Immature natural killer cell (primary cell): ENCODE measurements at regions not wholly inside any gene's neighbourhood (a gene's known extent, or its start where the extent isn't known, plus 50 kb on each side); places are given as distances from the start of the nearest gene placed in this dataset.

ENCODE experiments used
- DNase-seq, 3 donors: peaks; one replicate each; pipeline ENCODE4 v3.0.0; 2022; ENCODE audit warnings: mixed read lengths in 1 of 3
- H3K27ac Mint-ChIP-seq, 6 donors: one replicate each; pipeline ENCODE4 v1.8.0; 2020; ENCODE audit warnings: mixed read lengths in 6 of 6, mild to moderate bottlenecking in 5 of 6, inconsistent platforms in 4 of 6, moderate library complexity in 3 of 6
- H3K27me3 Mint-ChIP-seq, 3 donors: one replicate each; pipeline ENCODE4 v1.8.0; 2020 to 2021; ENCODE audit warnings: low read depth in 3 of 3, mild to moderate bottlenecking in 3 of 3, mixed read lengths in 3 of 3, moderate library complexity in 3 of 3, inconsistent platforms in 1 of 3
- H3K36me3 Mint-ChIP-seq, 3 donors: one replicate each; pipeline ENCODE4 v1.8.0; 2020; ENCODE audit warnings: mixed read lengths in 3 of 3, inconsistent platforms in 2 of 3, mild to moderate bottlenecking in 2 of 3
- H3K4me1 Mint-ChIP-seq, 2 donors: one replicate each; pipeline ENCODE4 v1.8.0; 2020; ENCODE audit warnings: inconsistent platforms in 2 of 2, mild to moderate bottlenecking in 2 of 2, mixed read lengths in 2 of 2, moderate library complexity in 1 of 2
- H3K4me3 Mint-ChIP-seq, 5 donors: one replicate each; pipeline ENCODE4 v1.8.0; 2020; ENCODE audit warnings: mild to moderate bottlenecking in 5 of 5, mixed read lengths in 5 of 5, inconsistent platforms in 3 of 5, moderate library complexity in 3 of 5
- H3K9me3 Mint-ChIP-seq, 6 donors: one replicate each; pipeline ENCODE4 v1.8.0; 2020; ENCODE audit warnings: mild to moderate bottlenecking in 6 of 6, mixed read lengths in 6 of 6, inconsistent platforms in 4 of 6, moderate library complexity in 3 of 6

DNA sequence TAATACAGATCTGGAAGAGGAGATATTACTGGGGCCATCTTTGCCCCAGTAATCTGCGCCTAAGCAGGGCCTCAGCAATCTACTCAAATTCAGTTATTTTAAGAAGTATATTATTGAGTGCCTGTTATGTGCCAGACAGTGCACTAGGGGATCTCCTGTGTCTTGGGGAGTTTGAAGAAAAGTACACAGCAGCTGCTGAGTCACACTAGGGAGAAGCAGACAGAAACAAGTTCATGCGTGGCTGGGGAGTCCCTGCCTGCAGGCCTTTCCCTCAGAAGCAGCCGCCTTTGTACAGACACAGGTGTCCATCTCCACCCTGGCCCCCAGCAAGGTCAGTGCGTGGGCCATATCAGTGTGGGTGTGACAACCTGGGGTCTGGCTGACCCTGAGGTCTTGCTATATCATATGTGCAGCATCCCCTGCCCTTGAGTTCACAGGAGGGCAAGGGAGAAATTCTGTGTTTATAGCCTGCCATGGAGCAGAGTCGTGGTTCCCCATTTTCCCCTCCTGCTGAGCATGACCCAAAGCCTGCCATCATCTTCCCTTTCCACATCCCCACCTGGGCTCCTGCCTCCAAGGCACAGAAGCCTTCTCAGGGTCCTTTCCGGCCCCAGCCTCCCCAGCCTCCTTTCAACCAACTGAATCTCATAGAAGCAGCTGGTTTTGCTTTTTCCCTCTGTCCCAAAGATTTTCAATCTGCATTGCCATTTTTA, 229.9 kb upstream of the SDK2 start:
- Mint-ChIP-seq H3K9me3 (peaks cover 0 to 1% (median 0%) of the 10 kb centered on the region in 6 donors), H3K27me3 (peaks cover 1 to 4% (median 2%) of the 10 kb centered on the region in 3 donors), H3K27ac (no peak overlapping the region), H3K36me3 (no peaks in the 10 kb centered on the region), H3K4me3 (no peak overlapping the region), H3K4me1 (no peaks in the 10 kb centered on the region)
- DNase-seq = no peak

DNA sequence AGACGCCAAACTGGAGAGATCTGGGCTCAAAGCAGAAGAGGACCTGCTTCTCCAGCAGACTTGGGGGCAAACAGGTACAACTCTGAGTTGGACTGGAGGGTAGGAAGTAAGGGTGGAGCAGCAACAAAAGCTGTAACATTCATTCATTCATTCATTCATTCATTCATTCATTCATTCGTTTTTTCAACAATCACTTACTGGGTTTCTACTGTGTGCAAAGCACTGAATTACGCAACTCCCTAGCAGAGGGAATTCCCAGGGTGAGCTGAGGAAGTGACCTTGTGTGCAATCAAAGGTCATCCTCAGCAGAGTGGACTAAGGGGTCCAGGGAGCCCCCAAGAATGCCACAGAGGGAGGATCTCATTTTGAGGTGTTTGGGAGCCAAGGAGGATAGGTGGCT, 231.1 kb upstream of the SDK2 start:
- H3K27me3 Mint-ChIP-seq = peaks cover 2 to 4% (median 3%) of the 10 kb centered on the region in 3 donors
- no peak overlapping the region for H3K4me3 Mint-ChIP-seq
- H3K4me1 Mint-ChIP-seq = no peaks in the 10 kb centered on the region
- no peak for DNase-seq
- H3K9me3 Mint-ChIP-seq = peaks cover 0 to 1% (median 0%) of the 10 kb centered on the region in 6 donors
- H3K36me3 Mint-ChIP-seq = no peaks in the 10 kb centered on the region
- no peak overlapping the region for H3K27ac Mint-ChIP-seq

DNA sequence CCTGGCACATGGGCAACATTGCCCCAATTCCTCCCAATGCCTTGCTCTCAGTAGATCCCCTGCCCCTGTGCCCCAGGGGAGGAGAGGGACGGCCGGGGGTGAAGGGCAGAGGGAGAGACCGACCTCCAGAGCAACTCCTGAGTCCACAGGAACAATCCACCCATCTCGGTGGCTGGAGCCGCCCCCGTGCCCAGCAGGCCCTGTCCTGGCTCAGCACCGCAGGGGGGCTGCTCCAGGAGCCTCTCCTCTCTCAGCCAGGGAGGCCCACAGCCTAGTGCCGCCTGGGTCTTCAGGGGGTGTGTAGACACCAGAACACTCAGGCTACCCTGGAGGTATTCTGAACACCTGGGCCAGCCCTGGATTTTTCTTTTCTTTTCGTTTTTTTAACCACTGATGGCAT, 233.7 kb upstream of the SDK2 start:
- Mint-ChIP-seq H3K4me1 (no peaks in the 10 kb centered on the region), H3K27ac (no peak overlapping the region), H3K4me3 (no peak overlapping the region), H3K9me3 (peaks cover 0 to 1% (median 0%) of the 10 kb centered on the region in 6 donors), H3K36me3 (no peaks in the 10 kb centered on the region), H3K27me3 (peaks cover 2 to 6% (median 6%) of the 10 kb centered on the region in 3 donors)
- no peak for DNase-seq

DNA sequence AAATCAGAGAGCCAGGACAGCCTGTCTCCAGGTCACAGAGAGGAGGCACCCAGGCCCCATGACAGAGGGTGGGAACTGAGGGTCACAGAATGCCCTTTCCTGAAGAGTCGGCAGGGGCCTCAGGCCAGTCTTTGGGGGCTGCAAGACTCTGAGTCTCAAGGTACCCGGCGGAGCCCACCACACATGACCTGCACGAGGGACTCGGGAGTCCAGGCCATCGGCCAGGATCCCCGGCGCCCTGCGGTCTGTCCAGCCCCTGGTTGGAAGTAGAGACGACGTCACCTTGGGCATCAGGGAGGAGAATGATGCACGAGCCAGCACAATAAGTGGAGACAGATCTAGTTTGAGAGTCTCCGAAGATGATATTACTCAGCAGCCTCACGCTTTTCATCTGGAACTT, 234.7 kb upstream of the SDK2 start:
- peaks cover 6 to 9% (median 8%) of the 10 kb centered on the region in 3 donors for H3K27me3 Mint-ChIP-seq
- no peak overlapping the region for H3K27ac Mint-ChIP-seq
- H3K36me3 Mint-ChIP-seq = no peaks in the 10 kb centered on the region
- H3K4me1 Mint-ChIP-seq = no peaks in the 10 kb centered on the region
- H3K4me3 Mint-ChIP-seq = no peak overlapping the region
- DNase-seq = no peak
- no peaks in the 10 kb centered on the region for H3K9me3 Mint-ChIP-seq

DNA sequence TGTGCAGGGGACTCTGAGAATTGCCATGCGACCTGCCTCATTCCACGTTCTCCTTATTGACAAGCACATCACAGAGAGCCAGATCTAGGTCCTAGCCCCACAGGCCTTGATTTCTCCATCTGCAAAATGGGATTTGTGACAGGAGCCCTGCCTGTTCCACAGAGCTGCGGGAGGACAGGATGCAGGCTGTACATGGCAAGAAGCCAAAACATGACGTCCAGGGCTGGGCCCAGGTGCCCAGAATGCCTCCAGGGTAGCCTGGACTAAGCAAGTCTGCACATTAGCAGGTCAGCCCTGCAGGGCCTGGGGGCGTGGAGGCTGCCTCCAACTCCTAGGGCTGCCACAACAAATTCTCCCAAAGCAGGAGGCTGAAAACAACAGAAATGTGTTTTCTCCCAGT, 235.7 kb upstream of the SDK2 start:
- Mint-ChIP-seq H3K27ac (no peak overlapping the region), H3K4me1 (no peaks in the 10 kb centered on the region), H3K9me3 (no peaks in the 10 kb centered on the region), H3K36me3 (no peaks in the 10 kb centered on the region), H3K4me3 (no peak overlapping the region), H3K27me3 (peaks cover 6 to 9% (median 8%) of the 10 kb centered on the region in 3 donors)
- no peak for DNase-seq

DNA sequence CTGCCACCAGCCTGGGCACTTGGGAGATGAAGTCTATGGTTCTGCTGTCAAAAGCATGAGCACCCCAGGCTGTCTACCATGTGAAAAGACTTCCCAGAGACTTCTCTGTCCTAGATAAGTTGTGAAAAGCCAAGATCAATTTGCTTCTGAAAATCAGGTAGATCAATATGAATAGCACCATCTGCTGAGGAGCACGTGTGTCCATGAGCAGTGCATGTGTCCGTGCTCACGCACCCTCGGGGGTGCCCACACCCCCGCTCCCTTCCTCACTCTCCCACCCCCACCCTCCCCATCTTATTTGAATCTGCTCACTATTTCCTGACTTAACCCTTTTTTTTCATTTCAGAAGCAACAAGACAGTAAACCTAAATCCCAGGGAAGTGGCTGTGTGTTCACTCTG, 238.3 kb upstream of the SDK2 start:
- Mint-ChIP-seq H3K4me3 (no peak overlapping the region), H3K27ac (no peak overlapping the region), H3K27me3 (peaks cover 6 to 11% (median 6%) of the 10 kb centered on the region in 3 donors), H3K9me3 (no peaks in the 10 kb centered on the region), H3K4me1 (no peaks in the 10 kb centered on the region), H3K36me3 (no peaks in the 10 kb centered on the region)
- DNase-seq = no peak

DNA sequence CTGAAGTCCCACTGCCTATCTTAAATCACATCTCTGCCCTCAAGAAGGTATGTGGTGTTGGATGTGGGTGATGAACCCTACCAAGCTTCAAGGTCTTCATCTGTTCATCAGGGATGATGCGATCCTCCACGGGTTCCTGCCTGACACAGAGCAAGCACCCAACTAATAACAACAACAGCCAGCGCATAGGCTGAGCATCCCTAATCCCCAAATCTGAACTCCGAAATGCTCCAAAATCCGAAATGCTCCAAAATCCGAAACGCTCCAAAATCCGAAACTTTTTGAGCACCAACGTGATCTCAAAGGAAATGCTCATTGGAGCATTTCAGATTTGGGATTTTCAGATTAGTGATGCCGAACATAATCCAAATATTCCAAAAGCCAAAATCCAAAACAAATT, 238.9 kb upstream of the SDK2 start:
- no peak for DNase-seq
- Mint-ChIP-seq H3K27ac (no peak overlapping the region), H3K27me3 (peaks cover 6 to 11% (median 8%) of the 10 kb centered on the region in 3 donors), H3K9me3 (no peaks in the 10 kb centered on the region), H3K4me1 (peaks cover 0 to 2% of the 10 kb centered on the region in 2 donors), H3K36me3 (no peaks in the 10 kb centered on the region), H3K4me3 (no peak overlapping the region)

DNA sequence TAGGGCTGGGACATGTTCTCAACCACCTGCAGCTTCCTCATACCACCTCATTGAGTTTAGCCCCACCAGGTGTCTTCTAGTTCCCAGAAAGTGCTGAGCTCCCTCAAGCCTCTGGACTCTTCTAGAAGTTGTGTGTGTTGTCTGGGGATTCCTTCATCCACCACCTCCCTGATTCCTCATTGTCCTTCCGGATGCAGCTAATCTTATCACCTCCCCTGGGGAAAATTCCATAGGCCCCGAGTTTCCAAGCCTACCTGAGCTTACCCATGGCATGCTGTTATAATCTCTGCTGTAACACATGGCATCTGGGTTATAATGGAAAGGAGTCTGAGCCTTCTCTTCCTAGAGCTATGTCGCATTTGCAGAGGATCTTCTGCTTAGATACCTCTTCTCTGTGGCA, 243.5 kb upstream of the SDK2 start:
- Mint-ChIP-seq H3K27ac (no peak overlapping the region), H3K27me3 (peaks cover 5 to 13% (median 7%) of the 10 kb centered on the region in 3 donors), H3K9me3 (no peaks in the 10 kb centered on the region), H3K36me3 (no peaks in the 10 kb centered on the region), H3K4me3 (no peak overlapping the region), H3K4me1 (peaks cover 14 to 21% of the 10 kb centered on the region in 2 donors)
- DNase-seq = no peak

DNA sequence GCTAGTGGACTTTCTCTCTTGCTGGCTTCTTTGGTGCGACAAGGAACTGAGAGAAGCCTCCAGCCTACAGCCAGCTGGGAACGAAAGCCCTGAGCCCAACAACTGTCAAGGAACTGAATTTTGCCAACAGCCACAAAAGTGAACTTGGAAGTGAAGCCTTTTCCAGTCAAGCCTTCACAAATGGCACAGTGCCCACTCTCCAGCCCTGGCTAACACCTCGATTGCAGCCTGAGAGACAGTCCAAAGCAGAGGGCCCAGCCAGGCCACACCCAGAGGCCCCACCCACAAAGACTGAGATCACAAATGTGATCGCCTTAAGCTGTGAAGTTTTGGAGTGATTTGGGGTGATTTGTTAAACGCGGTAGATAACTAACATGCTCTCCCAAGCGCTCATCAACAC, 244.6 kb upstream of the SDK2 start:
- no peaks in the 10 kb centered on the region for H3K9me3 Mint-ChIP-seq
- no peak for DNase-seq
- no peaks in the 10 kb centered on the region for H3K36me3 Mint-ChIP-seq
- peaks cover 14 to 27% of the 10 kb centered on the region in 2 donors for H3K4me1 Mint-ChIP-seq
- H3K27me3 Mint-ChIP-seq = peaks cover 5 to 6% (median 5%) of the 10 kb centered on the region in 3 donors
- no peak overlapping the region for H3K4me3 Mint-ChIP-seq
- no peak overlapping the region for H3K27ac Mint-ChIP-seq

DNA sequence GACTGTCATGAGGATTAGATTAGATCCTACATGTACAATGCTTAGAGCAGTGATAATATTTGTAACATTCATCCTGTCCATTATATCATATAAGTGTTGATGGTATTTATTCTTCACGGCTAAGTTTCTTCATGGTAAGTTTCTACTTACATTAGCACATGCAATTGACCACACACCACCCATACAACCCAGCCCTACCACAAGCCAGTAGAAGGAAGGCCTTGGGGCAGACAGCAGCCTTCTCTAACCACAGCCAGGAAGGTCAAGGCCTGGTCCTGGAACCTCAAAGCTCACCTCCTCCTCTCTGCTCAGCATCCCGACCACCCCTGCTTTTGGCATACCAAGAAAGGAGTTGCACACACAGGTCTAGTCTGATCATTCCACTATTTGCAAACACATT, 245.2 kb upstream of the SDK2 start:
- H3K27ac Mint-ChIP-seq = peak overlapping the region in 2 of 6 donors; percentile 11 to 15
- no peak for DNase-seq
- H3K36me3 Mint-ChIP-seq = no peaks in the 10 kb centered on the region
- no peaks in the 10 kb centered on the region for H3K9me3 Mint-ChIP-seq
- H3K27me3 Mint-ChIP-seq = peaks cover 5 to 8% (median 6%) of the 10 kb centered on the region in 3 donors
- peaks cover 17 to 33% of the 10 kb centered on the region in 2 donors for H3K4me1 Mint-ChIP-seq
- peak overlapping the region in 3 of 5 donors; percentile 12 to 19 (median 16) for H3K4me3 Mint-ChIP-seq

DNA sequence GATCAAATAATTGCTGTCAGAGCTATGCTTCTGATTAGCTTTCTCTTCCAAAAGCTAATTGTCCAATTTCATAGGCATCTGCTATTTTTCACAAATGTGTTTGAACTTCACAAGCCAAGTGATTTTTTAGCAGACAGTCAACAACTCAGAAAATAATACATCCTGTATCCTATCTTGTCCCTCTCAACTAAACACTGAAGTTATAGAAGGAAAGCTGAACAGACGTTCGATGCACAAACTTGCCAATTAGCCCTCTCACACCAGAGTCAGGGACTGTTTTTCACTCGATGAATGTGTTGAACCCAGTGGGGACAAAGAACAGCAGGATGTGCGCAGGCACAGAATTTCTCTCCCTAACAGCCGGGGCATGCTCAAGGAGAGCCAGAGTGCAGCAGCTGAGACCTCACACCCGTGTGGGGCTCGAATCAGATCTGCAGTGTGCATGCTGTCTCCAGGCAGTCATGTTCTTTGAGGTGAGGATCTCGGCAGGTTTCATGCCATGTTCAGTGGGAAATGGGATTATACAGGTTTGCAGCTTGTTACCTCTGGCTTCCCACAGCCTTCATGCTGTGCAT, 246.7 kb upstream of the SDK2 start:
- Mint-ChIP-seq H3K9me3 (no peaks in the 10 kb centered on the region), H3K36me3 (no peaks in the 10 kb centered on the region), H3K27ac (no peak overlapping the region), H3K4me1 (peaks cover 32 to 48% of the 10 kb centered on the region in 2 donors), H3K27me3 (peaks cover 5 to 8% (median 7%) of the 10 kb centered on the region in 3 donors), H3K4me3 (no peak overlapping the region)
- DNase-seq = no peak

DNA sequence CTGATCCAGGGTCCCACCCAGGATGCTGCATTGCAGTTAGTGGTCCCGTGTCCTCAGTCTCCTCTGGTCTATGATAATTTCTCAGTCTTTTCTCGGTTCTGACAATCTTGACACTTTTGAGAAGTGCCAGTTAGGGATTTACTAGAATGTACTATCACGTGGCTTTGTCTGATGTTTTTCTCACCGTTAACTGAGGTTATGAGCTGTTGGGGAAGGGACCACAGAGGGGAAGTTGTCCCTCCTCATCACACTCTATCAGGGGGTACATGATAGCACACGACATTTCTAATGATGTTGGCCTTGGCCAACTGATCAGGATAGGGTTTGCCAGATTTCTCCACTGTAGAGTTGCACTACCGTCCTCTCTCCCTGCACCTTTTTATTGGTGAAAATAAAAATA, 250.9 kb upstream of the SDK2 start:
- Mint-ChIP-seq H3K27me3 (peaks cover 9 to 16% (median 16%) of the 10 kb centered on the region in 3 donors), H3K4me1 (peaks cover 22 to 33% of the 10 kb centered on the region in 2 donors), H3K36me3 (no peaks in the 10 kb centered on the region), H3K4me3 (peak overlapping the region in 4 of 5 donors; percentile 2 to 58 (median 40)), H3K27ac (peak overlapping the region in 4 of 6 donors; percentile 3 to 71 (median 46)), H3K9me3 (no peaks in the 10 kb centered on the region)
- peak; percentile 12 to 23 (median 15) for DNase-seq

DNA sequence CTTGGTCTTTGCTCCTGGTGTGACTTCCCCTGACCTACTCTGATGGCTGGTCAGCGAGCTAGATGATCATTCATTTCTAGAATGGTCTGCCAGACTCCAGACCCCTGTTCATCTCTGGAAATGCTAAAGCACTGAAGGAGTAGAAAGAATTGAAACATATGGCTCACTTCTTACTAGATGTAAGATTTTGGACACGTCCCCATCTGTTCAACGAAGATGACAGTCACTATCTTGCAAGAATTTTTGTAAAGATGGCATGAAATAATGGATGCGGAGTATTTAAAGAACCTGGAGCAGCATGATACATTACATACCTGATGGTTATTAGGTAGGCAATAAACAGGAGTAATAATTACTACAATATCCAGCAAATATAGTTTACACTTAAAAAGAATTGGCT, 252.7 kb upstream of the SDK2 start:
- Mint-ChIP-seq H3K4me3 (no peak overlapping the region), H3K4me1 (peaks cover 35 to 45% of the 10 kb centered on the region in 2 donors), H3K27ac (no peak overlapping the region), H3K36me3 (no peaks in the 10 kb centered on the region), H3K9me3 (no peaks in the 10 kb centered on the region), H3K27me3 (peaks cover 9 to 15% (median 13%) of the 10 kb centered on the region in 3 donors)
- no peak for DNase-seq

DNA sequence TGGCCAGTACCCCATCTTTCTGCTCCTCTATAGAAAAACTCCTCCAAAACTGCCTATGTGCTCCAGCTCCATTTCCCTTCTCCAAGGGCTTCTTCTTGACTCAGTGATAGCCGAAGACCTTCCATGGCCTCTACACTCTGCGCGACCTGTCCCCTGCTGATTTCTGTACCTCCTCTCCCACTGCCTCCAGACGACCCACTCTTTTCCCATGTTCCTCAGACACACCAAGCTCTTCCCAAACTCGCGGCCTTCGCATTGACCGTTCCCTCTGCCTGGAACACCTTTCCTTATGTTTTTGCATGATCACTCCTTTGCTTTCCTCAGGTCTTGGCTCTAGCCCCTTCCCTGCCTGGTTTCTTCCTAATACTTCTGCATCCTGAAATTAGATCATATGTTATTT, 255.6 kb upstream of the SDK2 start:
- Mint-ChIP-seq H3K4me1 (peaks cover 32 to 34% of the 10 kb centered on the region in 2 donors), H3K9me3 (no peaks in the 10 kb centered on the region), H3K27me3 (peaks cover 5 to 15% (median 13%) of the 10 kb centered on the region in 3 donors), H3K36me3 (no peaks in the 10 kb centered on the region), H3K4me3 (no peak overlapping the region), H3K27ac (no peak overlapping the region)
- no peak for DNase-seq
